Neuronal stem cell (in vitro differentiated cells): ENCODE measurements at regions not wholly inside any gene's neighbourhood (a gene's known extent, or its start where the extent isn't known, plus 50 kb on each side); places are given as distances from the start of the nearest gene placed in this dataset.

ENCODE experiments used
- DNase-seq: peaks from one replicate; pipeline ENCODE4 v3.0.0-alpha.2; 2013; ENCODE audit warnings: low spot score
- H2AFZ ChIP-seq: one replicate; pipeline ENCODE4 v1.6.1; 2013; ENCODE audit warnings: mild to moderate bottlenecking, low read length, inconsistent platforms
- H2AK5ac ChIP-seq: 2 replicates; pipeline ENCODE4 v1.6.1; 2013; ENCODE audit warnings: low read depth, mild to moderate bottlenecking, inconsistent platforms, low read length, moderate library complexity, mixed read lengths
- H2BK120ac ChIP-seq: 2 replicates; pipeline ENCODE4 v1.6.1; 2013; ENCODE audit warnings: low read depth, mild to moderate bottlenecking, inconsistent platforms, low read length, moderate library complexity, mixed read lengths
- H2BK12ac ChIP-seq: one replicate; pipeline ENCODE4 v1.6.1; 2013; ENCODE audit warnings: low read length, inconsistent platforms
- H2BK15ac ChIP-seq: 2 replicates; pipeline ENCODE4 v1.6.1; 2013; ENCODE audit warnings: mild to moderate bottlenecking, low read length, inconsistent platforms, mixed read lengths
- H2BK5ac ChIP-seq: one replicate; pipeline ENCODE4 v1.6.1; 2013; ENCODE audit warnings: inconsistent platforms, mild to moderate bottlenecking, low read length, moderate library complexity
- H3K14ac ChIP-seq: one replicate; pipeline ENCODE4 v1.6.1; 2013; ENCODE audit warnings: low read length, inconsistent platforms
- H3K18ac ChIP-seq: 2 replicates; pipeline ENCODE4 v1.6.1; 2013; ENCODE audit warnings: low read length, inconsistent platforms
- H3K23ac ChIP-seq: 2 replicates; pipeline ENCODE4 v1.6.1; 2013; ENCODE audit warnings: low read depth, mild to moderate bottlenecking, mixed read lengths, low read length, inconsistent platforms; ENCODE audit not compliant: poor library complexity
- H3K27ac ChIP-seq: replicated peaks from 3 replicates; pipeline ENCODE4 v1.5.1; 2013; ENCODE audit warnings: low read length, inconsistent platforms
- H3K27me3 ChIP-seq, 3 experiments: 2 replicates each; pipeline ENCODE4 v1.6.1; 2013; ENCODE audit warnings: low read length in 3 of 3, mild to moderate bottlenecking in 2 of 3, inconsistent platforms in 1 of 3, low read depth in 1 of 3, mixed read lengths in 1 of 3, moderate library complexity in 1 of 3; ENCODE audit not compliant: control insufficient read depth in 3 of 3, insufficient read depth in 3 of 3
- H3K36me3 ChIP-seq, 2 donors: replicated peaks in 1 of 2; 2 replicates each; pipeline ENCODE4 v1.6.1; 2013; ENCODE audit warnings: low read length in 2 of 2; ENCODE audit not compliant: control insufficient read depth in 2 of 2, insufficient read depth in 2 of 2
- H3K4ac ChIP-seq: 2 replicates; pipeline ENCODE4 v1.6.1; 2013; ENCODE audit warnings: inconsistent platforms, mild to moderate bottlenecking, low read length, moderate library complexity
- H3K4me1 ChIP-seq, 2 donors: 1 replicate in 1 of 2; 2 replicates in 1 of 2; pipeline ENCODE4 v1.6.1; 2013; ENCODE audit warnings: low read length in 2 of 2, low read depth in 1 of 2; ENCODE audit not compliant: control insufficient read depth in 2 of 2, insufficient read depth in 1 of 2
- H3K4me2 ChIP-seq: one replicate; pipeline ENCODE4 v1.6.1; 2013; ENCODE audit warnings: mild to moderate bottlenecking, low read length, inconsistent platforms; ENCODE audit not compliant: insufficient read depth, poor library complexity, severe bottlenecking
- H3K4me3 ChIP-seq, 2 donors: 2 replicates each; pipeline ENCODE4 v1.5.1; 2013; ENCODE audit warnings: low read length in 2 of 2, mild to moderate bottlenecking in 2 of 2, inconsistent platforms in 1 of 2, moderate library complexity in 1 of 2
- H3K79me1 ChIP-seq: one replicate; pipeline ENCODE4 v1.6.1; 2013; ENCODE audit warnings: low read depth, mild to moderate bottlenecking, inconsistent platforms, low read length, moderate library complexity
- H3K9ac ChIP-seq: one replicate; pipeline ENCODE4 v1.6.1; 2013; ENCODE audit warnings: mild to moderate bottlenecking, low read depth, low read length, inconsistent platforms; ENCODE audit not compliant: poor library complexity
- H3K9me3 ChIP-seq, 2 donors: replicated peaks in 1 of 2; 2 replicates each; pipeline versions ENCODE3 to v1.6.1; 2013; ENCODE audit warnings: low read length in 2 of 2, mild to moderate bottlenecking in 2 of 2, inconsistent platforms in 1 of 2, low read depth in 1 of 2, mixed read lengths in 1 of 2, moderate library complexity in 1 of 2; ENCODE audit not compliant: control insufficient read depth in 2 of 2, insufficient read depth in 1 of 2
- H4K8ac ChIP-seq: one replicate; pipeline ENCODE4 v1.6.1; 2013; ENCODE audit warnings: low read depth, mild to moderate bottlenecking, inconsistent platforms, low read length, moderate library complexity
- H4K91ac ChIP-seq: one replicate; pipeline ENCODE4 v1.6.1; 2013; ENCODE audit warnings: low read length, low read depth, mild to moderate bottlenecking, inconsistent platforms; ENCODE audit not compliant: poor library complexity
- WGBS, 2 donors: extraction: QIAGEN DNeasy Blood & Tissue Kit; methylation state at CpG; one replicate each; pipeline ENCODE4 v1.1.7; 2013; ENCODE audit warnings: missing lambda C conversion rate in 2 of 2, mixed read lengths in 1 of 2; ENCODE audit not compliant: insufficient read length in 2 of 2, insufficient replicate concordance in 1 of 2; ENCODE audit errors: extremely low coverage in 2 of 2; 5-methylcytosine and 5-hydroxymethylcytosine counted together

GRCh38 chr3:194224471-194225417 lies 88.8 kb downstream of the HES1 start:
- H4K8ac ChIP-seq, result no peak overlapping the region
- H3K4ac ChIP-seq, result no peak overlapping the region
- peak overlapping the region; percentile 78 for H3K9ac ChIP-seq
- peak overlapping the region; percentile 60 for H2BK12ac ChIP-seq
- no peak overlapping the region for H3K27ac ChIP-seq
- H3K36me3 ChIP-seq, result no peaks in the 10 kb centered on the region
- no peak overlapping the region for H3K4me3 ChIP-seq
- no peak overlapping the region for H3K14ac ChIP-seq
- peaks cover 0 to 7% of the 10 kb centered on the region in 2 donors for H3K9me3 ChIP-seq
- peak overlapping the region; percentile 68 for H3K23ac ChIP-seq
- H3K4me2 ChIP-seq, result no peak overlapping the region
- H3K4me1 ChIP-seq, result peaks cover 4 to 9% of the 10 kb centered on the region in 2 donors
- no CpG with 5 or more reads among the region's 20 CpGs for WGBS, 2 donors
- H4K91ac ChIP-seq, result no peak overlapping the region
- no peak for DNase-seq
- no peak overlapping the region for H2BK15ac ChIP-seq
- peak overlapping the region; percentile 38 for H3K18ac ChIP-seq
- no peaks in the 10 kb centered on the region for H3K79me1 ChIP-seq
- H2AFZ ChIP-seq, result no peak overlapping the region
- H2AK5ac ChIP-seq, result peak overlapping the region; percentile 68
- H2BK5ac ChIP-seq, result no peak overlapping the region
- peaks cover 0 to 4% (median 0%) of the 10 kb centered on the region in 3 experiments for H3K27me3 ChIP-seq
- H2BK120ac ChIP-seq, result peak overlapping the region; percentile 16

- peak overlapping the region; percentile 60 for H2BK12ac ChIP-seq
- H4K91ac ChIP-seq, result no peak overlapping the region
- peaks cover 4 to 7% of the 10 kb centered on the region in 2 donors for H3K4me1 ChIP-seq
- H3K9me3 ChIP-seq, result peaks cover 0 to 7% of the 10 kb centered on the region in 2 donors
- no peak for DNase-seq
- H2BK120ac ChIP-seq, result no peak overlapping the region
- no peak overlapping the region for H2BK15ac ChIP-seq
- no peak overlapping the region for H3K4me3 ChIP-seq
- no CpG with 5 or more reads among the region's 5 CpGs for WGBS, 2 donors
- no peak overlapping the region for H3K4ac ChIP-seq
- H3K23ac ChIP-seq, result no peak overlapping the region
- no peak overlapping the region for H2BK5ac ChIP-seq
- H2AFZ ChIP-seq, result no peak overlapping the region
- H4K8ac ChIP-seq, result no peak overlapping the region
- H3K4me2 ChIP-seq, result no peak overlapping the region
- peak overlapping the region; percentile 68 for H2AK5ac ChIP-seq
- H3K79me1 ChIP-seq, result no peaks in the 10 kb centered on the region
- no peak overlapping the region for H3K14ac ChIP-seq
- H3K36me3 ChIP-seq, result no peaks in the 10 kb centered on the region
- H3K27ac ChIP-seq, result no peak overlapping the region
- peaks cover 0 to 4% (median 0%) of the 10 kb centered on the region in 3 experiments for H3K27me3 ChIP-seq
- peak overlapping the region; percentile 38 for H3K18ac ChIP-seq
- peak overlapping the region; percentile 78 for H3K9ac ChIP-seq
Measured at GRCh38 chr3:194225418-194225812, 89.5 kb downstream of the HES1 start.

- Histone ChIP-seq H2BK120ac (no peak overlapping the region), H3K4me3 (no peak overlapping the region), H3K79me1 (no peaks in the 10 kb centered on the region), H2BK15ac (no peak overlapping the region), H3K23ac (no peak overlapping the region), H2BK12ac (no peak overlapping the region), H2AK5ac (no peak overlapping the region), H2BK5ac (no peak overlapping the region), H3K27ac (no peak overlapping the region), H3K18ac (no peak overlapping the region), H3K9ac (no peak overlapping the region), H2AFZ (no peak overlapping the region), H3K14ac (no peak overlapping the region), H3K27me3 (peaks cover 0 to 4% (median 0%) of the 10 kb centered on the region in 3 experiments), H3K4me2 (no peak overlapping the region), H3K36me3 (no peaks in the 10 kb centered on the region), H3K4ac (no peak overlapping the region), H3K9me3 (peaks cover 0 to 7% of the 10 kb centered on the region in 2 donors), H4K91ac (no peak overlapping the region), H3K4me1 (peaks cover 4 to 7% of the 10 kb centered on the region in 2 donors), H4K8ac (no peak overlapping the region)
- WGBS, 2 donors, result no CpG with 5 or more reads among the region's 13 CpGs
- DNase-seq, result no peak
Measured at GRCh38 chr3:194225988-194226663, 90.2 kb downstream of the HES1 start.
